ENCODE measurements at regions not wholly inside any gene's neighbourhood (a gene's known extent, or its start where the extent isn't known, plus 50 kb on each side); places are given as distances from the start of the nearest gene placed in this dataset.

DNA sequence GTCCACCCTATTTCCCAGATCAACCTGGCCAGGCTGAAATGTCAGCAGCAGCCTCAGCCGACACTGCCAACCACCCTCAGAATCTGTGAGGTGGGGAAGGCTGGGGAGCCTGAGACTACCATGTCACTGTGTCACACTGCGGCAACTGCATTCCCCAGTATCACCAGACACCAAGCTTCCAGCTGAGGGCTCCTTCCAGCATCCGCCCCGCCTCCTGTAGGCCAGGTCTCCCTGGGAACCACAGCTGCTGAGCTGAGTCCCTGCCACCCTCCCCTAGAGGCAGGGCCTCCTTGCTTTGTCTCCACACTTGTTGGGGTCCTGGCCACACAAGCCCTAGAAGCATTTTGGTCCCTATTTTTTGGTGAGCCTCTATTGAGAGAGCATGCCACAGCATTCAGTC lies 115.7 kb downstream of the UNC5CL start:
- peaks cover 0 to 5% (median 0%) of the 10 kb centered on the region in 4 experiments; a peak in 1 of 7 replicates for H3K27me3 ChIP-seq (replicated peaks in 1 of 4; ENCODE audit: control insufficient read depth in 3 of 4, extremely low read depth in 1 of 4, insufficient read depth in 3 of 4, low read length in 3 of 4)
- H4K91ac ChIP-seq (replicated peaks; ENCODE audit: insufficient read length, low read length): no peak overlapping the region
- H3K9ac ChIP-seq (replicated peaks in 1 of 4; ENCODE audit: extremely low read depth in 1 of 4, low read depth in 3 of 4, low read length in 3 of 4): no peak overlapping the region
- H3K4me3 ChIP-seq (ENCODE audit: extremely low read depth in 1 of 4, insufficient read depth in 2 of 4, low read depth in 3 of 4, low read length in 4 of 4): no peak overlapping the region
- no peaks in the 10 kb centered on the region for H3K9me3 ChIP-seq (ENCODE audit: insufficient read depth in 2 of 2, low read depth in 1 of 2, low read length in 1 of 2)
- H4K20me1 ChIP-seq (replicated peaks in 1 of 2; ENCODE audit: control insufficient read depth in 1 of 2, insufficient read depth in 2 of 2, low read length in 2 of 2): no peaks in the 10 kb centered on the region
- H3K4me1 ChIP-seq (replicated peaks in 1 of 4; ENCODE audit: control insufficient read depth in 3 of 4, insufficient read depth in 4 of 4, low read length in 3 of 4): peaks cover 0 to 7% (median 3%) of the 10 kb centered on the region in 4 experiments; a peak in 5 of 7 replicates
- H2BK120ac ChIP-seq (replicated peaks; ENCODE audit: low read depth, low read length): no peak overlapping the region
- no peak overlapping the region for H4K5ac ChIP-seq (ENCODE audit: insufficient read length, low read depth, low read length)
- H3K36me3 ChIP-seq (ENCODE audit: control insufficient read depth in 2 of 4, insufficient read depth in 4 of 4, low read length in 3 of 4): no peaks in the 10 kb centered on the region
- no peak overlapping the region for H2BK20ac ChIP-seq (ENCODE audit: low read length)
- H3K14ac ChIP-seq (ENCODE audit: insufficient read length): no peak overlapping the region
- no peak overlapping the region for H2BK15ac ChIP-seq (ENCODE audit: low read length)
- FAIRE-seq (no peak), DNase-seq (ENCODE audit: low read depth in 1 of 2, low spot score in 2 of 2) (no peak)
- no peak overlapping the region for H2BK12ac ChIP-seq (ENCODE audit: low read depth, low read length)
- no peak overlapping the region for H3K18ac ChIP-seq (ENCODE audit: extremely low read depth, low read length)
- H2AFZ ChIP-seq (ENCODE audit: low read length): no peak overlapping the region
- H3K56ac ChIP-seq (replicated peaks; ENCODE audit: insufficient read length, low read depth, low read length): no peak overlapping the region
- no peak overlapping the region for H2BK5ac ChIP-seq (ENCODE audit: low read depth, low read length)
- WGBS, 2 experiments (ENCODE audit: extremely low coverage in 1 of 2, insufficient coverage in 1 of 2, insufficient read length in 1 of 2, insufficient replicate concordance in 2 of 2, low coverage in 1 of 2, low lambda C conversion rate in 2 of 2, missing lambda C conversion rate in 1 of 2): 93% methylated on average over 4 of the region's 4 CpGs; no CpG with 5 or more reads in 1 of the 2 experiments
- ChIA-PET POLR2A (ENCODE audit: partially characterized antibody) (no interaction called here), CTCF (ENCODE audit: partially characterized antibody) (interaction anchor here (0.9 to 1.5 kb wide), 2 partner anchors 18 to 37 kb away, joined by 3 to 5 read pairs; no protein-coding TSS in a partner anchor)
- H3K79me1 ChIP-seq (ENCODE audit: low read depth, low read length): no peaks in the 10 kb centered on the region
- H3K79me2 ChIP-seq (ENCODE audit: control insufficient read depth in 1 of 2, insufficient read depth in 2 of 2, low read length in 2 of 2): no peaks in the 10 kb centered on the region
- H4K8ac ChIP-seq (ENCODE audit: extremely low read depth, insufficient read depth, low read length): 0 out of 2 replicates have a peak overlapping the region, but pooled peaks have one; percentile 59
- H3K4ac ChIP-seq (replicated peaks; ENCODE audit: insufficient read length, low read depth, low read length): no peak overlapping the region
- no peak overlapping the region for H3K27ac ChIP-seq (ENCODE audit: low read depth, low read length)
- no peaks in the 10 kb centered on the region for H3K23me2 ChIP-seq (ENCODE audit: low read depth, low read length)
- H2AK5ac ChIP-seq (ENCODE audit: low read depth, low read length): no peak overlapping the region
- no peak overlapping the region for H3K4me2 ChIP-seq (ENCODE audit: insufficient read depth in 1 of 2, low read depth in 2 of 2, low read length in 2 of 2)
- no peak overlapping the region for H3K23ac ChIP-seq (ENCODE audit: insufficient read length)
- TF ChIP-seq FOSL1 (IDR thresholded peaks at IDR 0.05; ENCODE audit: insufficient read depth, low read depth, low read length) (no peak), HDAC2 (IDR thresholded peaks at IDR 0.05; ENCODE audit: borderline replicate concordance in 1 of 2, low read depth in 2 of 2, low read length in 2 of 2) (no peak), RAD21 (IDR thresholded peaks at IDR 0.05 in 1 of 2, conservative IDR thresholded peaks at IDR 0.05 in 1 of 2; ENCODE audit: low read depth in 2 of 2, low read length in 2 of 2) (no peak), KDM4A (IDR thresholded peaks at IDR 0.05; ENCODE audit: low read depth, low read length, severe bottlenecking) (no peak), CTBP2 (IDR thresholded peaks at IDR 0.05; ENCODE audit: borderline replicate concordance, insufficient read depth, insufficient read length, low read length) (no peak), CHD1 (IDR thresholded peaks at IDR 0.05; ENCODE audit: low read depth, low read length) (no peak), NANOG (IDR thresholded peaks at IDR 0.05; ENCODE audit: insufficient read depth, low read depth, low read length, poor library complexity, severe bottlenecking) (no peak), JUN (IDR thresholded peaks at IDR 0.05; ENCODE audit: low read depth, low read length) (no peak), ASH2L (IDR thresholded peaks at IDR 0.05; ENCODE audit: low read length) (no peak), EZH2 (IDR thresholded peaks at IDR 0.05; ENCODE audit: low read depth, low read length, severe bottlenecking) (no peak), MAFK (IDR thresholded peaks at IDR 0.05; ENCODE audit: low read depth, low read length) (no peak)
